DND-41 (cell line): ENCODE measurements at regions not wholly inside any gene's neighbourhood (a gene's known extent, or its start where the extent isn't known, plus 50 kb on each side); places are given as distances from the start of the nearest gene placed in this dataset.

Experiments
- CTCF ChIP-seq: IDR thresholded peaks from 2 replicates; pipeline ENCODE4 v1.5.1; 2012; ENCODE audit warnings: borderline replicate concordance, low read length, moderate library complexity, mild to moderate bottlenecking; ENCODE audit not compliant: poor library complexity, severe bottlenecking; ENCODE audit errors: extremely low read depth
- EZH2 ChIP-seq: IDR thresholded peaks from 3 replicates; pipeline ENCODE4 v1.6.1; 2012; ENCODE audit warnings: borderline replicate concordance, low read depth, mild to moderate bottlenecking, moderate library complexity, low read length, inconsistent platforms; ENCODE audit not compliant: severe bottlenecking

GRCh38 chr3:147943265-147943945, 534.2 kb downstream of the ZIC1 start:
- no peak for TF ChIP-seq CTCF
- no peak for TF ChIP-seq EZH2
